ENCODE measurements at regions not wholly inside any gene's neighbourhood (a gene's known extent, or its start where the extent isn't known, plus 50 kb on each side); places are given as distances from the start of the nearest gene placed in this dataset.

- TF ChIP-seq CTCF (IDR thresholded peaks at IDR 0.05; ENCODE audit: control extremely low read depth in 1 of 3, insufficient read depth in 1 of 3, low read depth in 1 of 3, low read length in 3 of 3) (no peak), USF2 (IDR thresholded peaks at IDR 0.05; ENCODE audit: low read length) (no peak), POLR2AphosphoS5 (IDR thresholded peaks at IDR 0.05; ENCODE audit: low read depth, low read length) (no peak), CHD2 (IDR thresholded peaks at IDR 0.05; ENCODE audit: low read length) (no peak), JUN (IDR thresholded peaks at IDR 0.05; ENCODE audit: low read depth, low read length) (no peak), ZNF274 (IDR thresholded peaks at IDR 0.05; ENCODE audit: borderline replicate concordance, extremely low read depth, low read length) (no peak), PHF8 (conservative IDR thresholded peaks at IDR 0.05; ENCODE audit: low read depth, low read length) (no peak), EP300 (IDR thresholded peaks at IDR 0.05; ENCODE audit: borderline replicate concordance in 1 of 2, low read depth in 2 of 2, low read length in 2 of 2) (no peak), HDAC2 (IDR thresholded peaks at IDR 0.05; ENCODE audit: borderline replicate concordance in 1 of 2, low read depth in 2 of 2, low read length in 2 of 2) (no peak), CREB1 (IDR thresholded peaks at IDR 0.05) (no peak), YY1 (IDR thresholded peaks at IDR 0.05; ENCODE audit: low read depth, low read length) (no peak), RFX5 (IDR thresholded peaks at IDR 0.05; ENCODE audit: borderline replicate concordance, low read depth, low read length) (no peak), POLR2A (IDR thresholded peaks at IDR 0.05; ENCODE audit: control extremely low read depth in 1 of 2, low read depth in 2 of 2, low read length in 2 of 2) (no peak), MAX (IDR thresholded peaks at IDR 0.05) (no peak)
Observed at GRCh38 chr2:105569606-105570005, 170.8 kb upstream of the FHL2 start.
